Mesendoderm (in vitro differentiated cells): ENCODE measurements at regions not wholly inside any gene's neighbourhood (a gene's known extent, or its start where the extent isn't known, plus 50 kb on each side); places are given as distances from the start of the nearest gene placed in this dataset.

Source experiments
- DNase-seq: peaks from one replicate; pipeline ENCODE4 v3.0.0; 2013
- H2AK5ac ChIP-seq: 2 replicates; pipeline ENCODE4 v1.6.1; 2013; ENCODE audit warnings: low read length, inconsistent platforms
- H2BK120ac ChIP-seq: 2 replicates; pipeline ENCODE4 v1.6.1; 2013; ENCODE audit warnings: low read depth, mild to moderate bottlenecking, low read length, moderate library complexity, mixed read lengths
- H2BK15ac ChIP-seq: replicated peaks from 2 replicates; pipeline ENCODE4 v1.6.1; 2013; ENCODE audit warnings: low read depth, mild to moderate bottlenecking, moderate library complexity
- H2BK5ac ChIP-seq: 2 replicates; pipeline ENCODE4 v1.6.1; 2013; ENCODE audit warnings: low read length, inconsistent platforms
- H3K18ac ChIP-seq: 2 replicates; pipeline ENCODE4 v1.6.1; 2013; ENCODE audit warnings: mild to moderate bottlenecking, low read length, mixed read lengths
- H3K23ac ChIP-seq: one replicate; pipeline ENCODE4 v1.6.1; 2013; ENCODE audit warnings: low read length
- H3K27ac ChIP-seq: 2 replicates; pipeline ENCODE4 v1.5.1; 2013; ENCODE audit warnings: low read depth, mild to moderate bottlenecking, inconsistent platforms, low read length, moderate library complexity
- H3K27me3 ChIP-seq: 2 replicates; pipeline ENCODE4 v1.6.1; 2013; ENCODE audit warnings: low read length, control low read depth, mild to moderate bottlenecking, inconsistent platforms; ENCODE audit not compliant: insufficient read depth, poor library complexity
- H3K36me3 ChIP-seq: 2 replicates; pipeline ENCODE4 v1.6.1; 2013; ENCODE audit warnings: low read length, inconsistent platforms; ENCODE audit not compliant: control insufficient read depth, insufficient read depth
- H3K4ac ChIP-seq: one replicate; pipeline ENCODE4 v1.6.1; 2013; ENCODE audit warnings: low read depth, mild to moderate bottlenecking, low read length, moderate library complexity
- H3K4me1 ChIP-seq: 2 replicates; pipeline ENCODE4 v1.6.1; 2013; ENCODE audit warnings: low read depth, low read length, inconsistent platforms; ENCODE audit not compliant: control insufficient read depth
- H3K4me2 ChIP-seq: 2 replicates; pipeline ENCODE4 v1.6.1; 2013; ENCODE audit warnings: low read length
- H3K4me3 ChIP-seq: 2 replicates; pipeline ENCODE4 v1.5.1; 2013; ENCODE audit warnings: mild to moderate bottlenecking, low read length
- H3K56ac ChIP-seq: one replicate; pipeline ENCODE4 v1.6.1; 2013; ENCODE audit warnings: low read length
- H3K79me1 ChIP-seq: 2 replicates; pipeline ENCODE4 v1.6.1; 2013; ENCODE audit warnings: low read length, inconsistent platforms
- H3K79me2 ChIP-seq: 2 replicates; pipeline ENCODE4 v1.6.1; 2013; ENCODE audit warnings: mild to moderate bottlenecking, low read length; ENCODE audit not compliant: control insufficient read depth, insufficient read depth
- H3K9ac ChIP-seq: 2 replicates; pipeline ENCODE4 v1.6.1; 2013; ENCODE audit warnings: low read length, inconsistent platforms
- H4K5ac ChIP-seq: one replicate; pipeline ENCODE4 v1.6.1; 2013; ENCODE audit warnings: low read length
- H4K8ac ChIP-seq: one replicate; pipeline ENCODE4 v1.6.1; 2013; ENCODE audit warnings: low read depth, mild to moderate bottlenecking, control low read depth, low read length, moderate library complexity
- WGBS: extraction: QIAGEN DNeasy Blood & Tissue Kit; methylation state at CpG from one replicate; pipeline ENCODE4 v1.1.7; 2013; ENCODE audit warnings: low lambda C conversion rate, missing lambda C conversion rate; ENCODE audit not compliant: insufficient coverage; ENCODE audit errors: extremely low coverage; 5-methylcytosine and 5-hydroxymethylcytosine counted together

- Histone ChIP-seq H3K79me2 (no peaks in the 10 kb centered on the region), H2BK120ac (no peak overlapping the region), H3K18ac (no peak overlapping the region), H3K23ac (no peak overlapping the region), H3K36me3 (no peaks in the 10 kb centered on the region), H3K4ac (no peak overlapping the region), H3K27me3 (no peaks in the 10 kb centered on the region), H3K9ac (no peak overlapping the region), H2AK5ac (no peak overlapping the region), H2BK15ac (no peak overlapping the region), H3K4me3 (no peak overlapping the region), H3K4me2 (no peak overlapping the region), H2BK5ac (no peak overlapping the region), H3K4me1 (no peaks in the 10 kb centered on the region), H3K79me1 (no peaks in the 10 kb centered on the region), H3K27ac (no peak overlapping the region), H3K56ac (no peak overlapping the region), H4K8ac (no peak overlapping the region), H4K5ac (no peak overlapping the region)
- WGBS = no CpG with 5 or more reads among the region's 1 CpG
- peak; percentile 53 for DNase-seq
Observed at GRCh38 chr5:144076521-144077083, 93.9 kb downstream of the YIPF5 start.

- no peak overlapping the region for H3K4me3 ChIP-seq
- no peaks in the 10 kb centered on the region for H3K79me2 ChIP-seq
- no peak overlapping the region for H4K8ac ChIP-seq
- no peak overlapping the region for H3K9ac ChIP-seq
- H3K56ac ChIP-seq = no peak overlapping the region
- H3K27me3 ChIP-seq = no peaks in the 10 kb centered on the region
- H3K27ac ChIP-seq = no peak overlapping the region
- no peak overlapping the region for H4K5ac ChIP-seq
- H2BK5ac ChIP-seq = no peak overlapping the region
- H2BK15ac ChIP-seq = no peak overlapping the region
- no peak overlapping the region for H3K23ac ChIP-seq
- no peak for DNase-seq
- no peak overlapping the region for H2BK120ac ChIP-seq
- no peaks in the 10 kb centered on the region for H3K79me1 ChIP-seq
- H3K4me1 ChIP-seq = no peaks in the 10 kb centered on the region
- no peak overlapping the region for H3K4me2 ChIP-seq
- no peak overlapping the region for H2AK5ac ChIP-seq
- H3K18ac ChIP-seq = no peak overlapping the region
- no peaks in the 10 kb centered on the region for H3K36me3 ChIP-seq
- H3K4ac ChIP-seq = no peak overlapping the region
- no CpG with 5 or more reads among the region's 1 CpG for WGBS
Observed at GRCh38 chr5:144083185-144083584, 87.3 kb downstream of the YIPF5 start.

- Histone ChIP-seq H3K4me2 (no peak overlapping the region), H3K56ac (no peak overlapping the region), H2BK15ac (no peak overlapping the region), H4K8ac (no peak overlapping the region), H3K79me2 (no peaks in the 10 kb centered on the region), H3K4me3 (no peak overlapping the region), H2BK120ac (no peak overlapping the region), H3K9ac (no peak overlapping the region), H3K79me1 (no peaks in the 10 kb centered on the region), H3K23ac (no peak overlapping the region), H2AK5ac (no peak overlapping the region), H3K27ac (no peak overlapping the region), H2BK5ac (no peak overlapping the region), H4K5ac (no peak overlapping the region), H3K4me1 (no peaks in the 10 kb centered on the region), H3K27me3 (no peaks in the 10 kb centered on the region), H3K4ac (no peak overlapping the region), H3K18ac (no peak overlapping the region), H3K36me3 (no peaks in the 10 kb centered on the region)
- no peak for DNase-seq
- no CpG with 5 or more reads among the region's 2 CpGs for WGBS
Observed at GRCh38 chr5:144084971-144085370, 85.5 kb downstream of the YIPF5 start.

GRCh38 chr5:144085381-144085780, 85.1 kb downstream of the YIPF5 start:
- Histone ChIP-seq H3K4ac (no peak overlapping the region), H3K4me3 (no peak overlapping the region), H3K9ac (no peak overlapping the region), H3K36me3 (no peaks in the 10 kb centered on the region), H3K4me2 (no peak overlapping the region), H3K27ac (no peak overlapping the region), H2BK120ac (no peak overlapping the region), H3K4me1 (no peaks in the 10 kb centered on the region), H2BK5ac (no peak overlapping the region), H3K56ac (no peak overlapping the region), H2BK15ac (no peak overlapping the region), H3K79me2 (no peaks in the 10 kb centered on the region), H3K18ac (no peak overlapping the region), H2AK5ac (no peak overlapping the region), H4K8ac (no peak overlapping the region), H3K27me3 (no peaks in the 10 kb centered on the region), H3K23ac (no peak overlapping the region), H4K5ac (no peak overlapping the region), H3K79me1 (no peaks in the 10 kb centered on the region)
- no peak for DNase-seq
- no CpG with 5 or more reads among the region's 3 CpGs for WGBS

GRCh38 chr5:144086295-144086694, 84.2 kb downstream of the YIPF5 start:
- Histone ChIP-seq H2AK5ac (no peak overlapping the region), H4K5ac (no peak overlapping the region), H3K4ac (no peak overlapping the region), H2BK5ac (no peak overlapping the region), H3K27me3 (no peaks in the 10 kb centered on the region), H2BK15ac (no peak overlapping the region), H3K4me2 (no peak overlapping the region), H3K4me1 (no peaks in the 10 kb centered on the region), H3K23ac (no peak overlapping the region), H3K79me2 (no peaks in the 10 kb centered on the region), H2BK120ac (no peak overlapping the region), H3K79me1 (no peaks in the 10 kb centered on the region), H3K18ac (no peak overlapping the region), H3K56ac (no peak overlapping the region), H3K4me3 (no peak overlapping the region), H3K9ac (no peak overlapping the region), H4K8ac (no peak overlapping the region), H3K36me3 (no peaks in the 10 kb centered on the region), H3K27ac (no peak overlapping the region)
- no peak for DNase-seq
- WGBS = no CpG with 5 or more reads among the region's 3 CpGs

GRCh38 chr5:144087576-144087975, 82.9 kb downstream of the YIPF5 start:
- no peaks in the 10 kb centered on the region for H3K4me1 ChIP-seq
- no peak overlapping the region for H4K5ac ChIP-seq
- no peak overlapping the region for H3K27ac ChIP-seq
- H3K56ac ChIP-seq = no peak overlapping the region
- no peaks in the 10 kb centered on the region for H3K79me1 ChIP-seq
- no peak overlapping the region for H2BK120ac ChIP-seq
- no peak overlapping the region for H4K8ac ChIP-seq
- no peak overlapping the region for H3K4me3 ChIP-seq
- H3K4ac ChIP-seq = no peak overlapping the region
- no CpG with 5 or more reads among the region's 1 CpG for WGBS
- H3K4me2 ChIP-seq = no peak overlapping the region
- no peak overlapping the region for H2BK15ac ChIP-seq
- H3K23ac ChIP-seq = no peak overlapping the region
- H3K36me3 ChIP-seq = no peaks in the 10 kb centered on the region
- no peaks in the 10 kb centered on the region for H3K79me2 ChIP-seq
- H3K18ac ChIP-seq = no peak overlapping the region
- H2BK5ac ChIP-seq = no peak overlapping the region
- no peak overlapping the region for H3K9ac ChIP-seq
- H3K27me3 ChIP-seq = no peaks in the 10 kb centered on the region
- DNase-seq = no peak
- no peak overlapping the region for H2AK5ac ChIP-seq
